ENCODE measurements at regions not wholly inside any gene's neighbourhood (a gene's known extent, or its start where the extent isn't known, plus 50 kb on each side); places are given as distances from the start of the nearest gene placed in this dataset.

GRCh38 chr9:11414241-11414640 lies 801.4 kb upstream of the PTPRD start (continued):
- no peak for TF ChIP-seq GRHL2 (CRISPR knock-in tag; IDR thresholded peaks at IDR 0.05; ENCODE audit: insufficient replicate concordance, severe bottlenecking)
- TF ChIP-seq FOXP4 (CRISPR knock-in tag; IDR thresholded peaks at IDR 0.05): no peak
- TF ChIP-seq RORB (CRISPR knock-in tag; IDR thresholded peaks at IDR 0.05): no peak
- no peak for TF ChIP-seq ETV6 (CRISPR knock-in tag; IDR thresholded peaks at IDR 0.05)

- ATAC-seq (no peak), DNase-seq (ENCODE audit: low spot score) (no peak)
- Mint-ChIP-seq H3K36me3 (no peaks in the 10 kb centered on the region), H3K9me3 (no peaks in the 10 kb centered on the region), H3K4me1 (peaks cover 3% of the 10 kb centered on the region; the same call in 1 of the 2 replicates), H3K27me3 (ENCODE audit: low read depth) (no peaks in the 10 kb centered on the region), H3K27ac (no peak overlapping the region), H3K4me3 (no peak overlapping the region)
- ChIA-PET CTCF (no interaction called here), POLR2A (no interaction called here)
- TF ChIP-seq ATF1 (CRISPR knock-in tag; IDR thresholded peaks at IDR 0.05) (no peak), ZBTB43 (CRISPR knock-in tag; IDR thresholded peaks at IDR 0.05) (no peak), FOXJ3 (CRISPR knock-in tag; IDR thresholded peaks at IDR 0.05; ENCODE audit: borderline replicate concordance) (no peak), SMAD4 (CRISPR knock-in tag; IDR thresholded peaks at IDR 0.05) (no peak), ZNF317 (CRISPR knock-in tag; IDR thresholded peaks at IDR 0.05; ENCODE audit: borderline replicate concordance, low read depth) (no peak)
Measured at GRCh38 chr9:11417782-11418181, 805.0 kb upstream of the PTPRD start.

GRCh38 chr9:11431490-11431889 lies 818.7 kb upstream of the PTPRD start:
- no peak for ATAC-seq
- Mint-ChIP-seq H3K4me3 (no peak overlapping the region), H3K4me1 (no peaks in the 10 kb centered on the region), H3K36me3 (no peaks in the 10 kb centered on the region), H3K27ac (no peak overlapping the region), H3K9me3 (no peaks in the 10 kb centered on the region), H3K27me3 (ENCODE audit: low read depth) (no peaks in the 10 kb centered on the region)
- no peak for TF ChIP-seq KAT7 (CRISPR knock-in tag; IDR thresholded peaks at IDR 0.05; ENCODE audit: borderline replicate concordance)
- no peak for TF ChIP-seq JAZF1 (CRISPR knock-in tag; IDR thresholded peaks at IDR 0.05)
- no peak for TF ChIP-seq ZNF671 (CRISPR knock-in tag; IDR thresholded peaks at IDR 0.05)
- no peak for TF ChIP-seq ATF1 (CRISPR knock-in tag; IDR thresholded peaks at IDR 0.05)
- TF ChIP-seq HMGXB4 (CRISPR knock-in tag; IDR thresholded peaks at IDR 0.05): no peak
- POLR2A ChIA-PET: no interaction called here
- CTCF ChIA-PET: no interaction called here
- no peak for DNase-seq (ENCODE audit: low spot score)

- ATAC-seq: no peak
- H3K4me1 Mint-ChIP-seq: no peaks in the 10 kb centered on the region
- no peaks in the 10 kb centered on the region for H3K9me3 Mint-ChIP-seq
- no peaks in the 10 kb centered on the region for H3K36me3 Mint-ChIP-seq
- no peaks in the 10 kb centered on the region for H3K27me3 Mint-ChIP-seq (ENCODE audit: low read depth)
- ChIA-PET CTCF (no interaction called here), POLR2A (no interaction called here)
- TF ChIP-seq JUN (CRISPR knock-in tag; IDR thresholded peaks at IDR 0.05): no peak
- TF ChIP-seq USF1 (CRISPR knock-in tag; IDR thresholded peaks at IDR 0.05): no peak
- no peak for TF ChIP-seq ZNF219 (CRISPR knock-in tag; IDR thresholded peaks at IDR 0.05; ENCODE audit: borderline replicate concordance)
- TF ChIP-seq GABPB1 (CRISPR knock-in tag; IDR thresholded peaks at IDR 0.05): no peak
- TF ChIP-seq JAZF1 (CRISPR knock-in tag; IDR thresholded peaks at IDR 0.05): no peak
- no peak for TF ChIP-seq GTF2I (CRISPR knock-in tag; conservative IDR thresholded peaks at IDR 0.05)
- no peak for TF ChIP-seq ZNF232 (CRISPR knock-in tag; IDR thresholded peaks at IDR 0.05)
- TF ChIP-seq ZNF512 (CRISPR knock-in tag; IDR thresholded peaks at IDR 0.05; ENCODE audit: borderline replicate concordance): no peak
- no peak for TF ChIP-seq IRF2 (CRISPR knock-in tag; IDR thresholded peaks at IDR 0.05; ENCODE audit: borderline replicate concordance, low read depth)
- TF ChIP-seq ERG (CRISPR knock-in tag; IDR thresholded peaks at IDR 0.05): no peak
- no peak for DNase-seq (ENCODE audit: low spot score)
- H3K27ac Mint-ChIP-seq: no peak overlapping the region
- H3K4me3 Mint-ChIP-seq: no peak overlapping the region
Measured at GRCh38 chr9:11432361-11432760, 819.6 kb upstream of the PTPRD start.
